ENCODE measurements at regions not wholly inside any gene's neighbourhood (a gene's known extent, or its start where the extent isn't known, plus 50 kb on each side); places are given as distances from the start of the nearest gene placed in this dataset.
A peak's percentile ranks its signal among the peaks of the same experiment; 100 is the strongest.

- DNase-seq (ENCODE audit: low spot score): no peak
- peaks cover 8% of the 10 kb centered on the region for H3K4me1 Mint-ChIP-seq (ENCODE audit: low read depth)
- no peaks in the 10 kb centered on the region for H3K36me3 Mint-ChIP-seq (ENCODE audit: low read depth)
- H3K9me3 Mint-ChIP-seq (ENCODE audit: low read depth): no peaks in the 10 kb centered on the region
- H3K27ac Mint-ChIP-seq (ENCODE audit: unreplicated experiment): no peak overlapping the region
- H3K27me3 Mint-ChIP-seq (ENCODE audit: low read depth): no peaks in the 10 kb centered on the region
- no peak overlapping the region for H3K4me3 Mint-ChIP-seq (ENCODE audit: unreplicated experiment)
- no peak for TF ChIP-seq CTCF (IDR thresholded peaks at IDR 0.05)
Observed at GRCh38 chr1:117681901-117682250, 76.0 kb downstream of the TENT5C start.

DNA sequence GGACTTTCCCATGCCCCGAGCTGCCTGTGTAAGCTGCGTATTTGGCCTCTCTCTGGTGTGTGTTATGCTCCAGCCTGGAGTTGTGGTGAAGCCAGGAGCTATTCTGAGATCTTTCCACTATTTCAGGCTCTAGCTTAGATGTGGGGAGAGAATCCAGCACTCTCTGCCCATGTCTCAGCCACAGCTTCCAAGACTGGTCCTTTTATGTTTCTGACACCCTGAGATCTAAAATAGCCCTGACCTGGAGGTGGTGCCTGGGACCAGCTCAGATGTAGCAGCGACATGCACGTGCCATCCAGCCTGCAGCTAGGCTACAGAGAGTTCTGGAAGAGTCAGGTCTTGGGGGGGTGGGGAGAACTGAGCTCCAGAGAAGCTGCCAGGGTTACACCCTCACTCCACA lies 76.5 kb downstream of the TENT5C start:
- no peak for TF ChIP-seq CTCF (IDR thresholded peaks at IDR 0.05)
- no peak for DNase-seq (ENCODE audit: low spot score)
- H3K27me3 Mint-ChIP-seq (ENCODE audit: low read depth): no peaks in the 10 kb centered on the region
- H3K27ac Mint-ChIP-seq (ENCODE audit: unreplicated experiment): peak overlapping the region; percentile 41
- H3K9me3 Mint-ChIP-seq (ENCODE audit: low read depth): no peaks in the 10 kb centered on the region
- no peak overlapping the region for H3K4me3 Mint-ChIP-seq (ENCODE audit: unreplicated experiment)
- H3K36me3 Mint-ChIP-seq (ENCODE audit: low read depth): no peaks in the 10 kb centered on the region
- peaks cover 10% of the 10 kb centered on the region for H3K4me1 Mint-ChIP-seq (ENCODE audit: low read depth)

- Mint-ChIP-seq H3K36me3 (ENCODE audit: low read depth) (no peaks in the 10 kb centered on the region), H3K27me3 (ENCODE audit: low read depth) (no peaks in the 10 kb centered on the region), H3K4me1 (ENCODE audit: low read depth) (peaks cover 6% of the 10 kb centered on the region), H3K27ac (ENCODE audit: unreplicated experiment) (no peak overlapping the region), H3K4me3 (ENCODE audit: unreplicated experiment) (no peak overlapping the region), H3K9me3 (ENCODE audit: low read depth) (no peaks in the 10 kb centered on the region)
- no peak for TF ChIP-seq CTCF (IDR thresholded peaks at IDR 0.05)
- no peak for DNase-seq (ENCODE audit: low spot score)
Observed at GRCh38 chr1:117683571-117684285, 77.9 kb downstream of the TENT5C start.

DNA sequence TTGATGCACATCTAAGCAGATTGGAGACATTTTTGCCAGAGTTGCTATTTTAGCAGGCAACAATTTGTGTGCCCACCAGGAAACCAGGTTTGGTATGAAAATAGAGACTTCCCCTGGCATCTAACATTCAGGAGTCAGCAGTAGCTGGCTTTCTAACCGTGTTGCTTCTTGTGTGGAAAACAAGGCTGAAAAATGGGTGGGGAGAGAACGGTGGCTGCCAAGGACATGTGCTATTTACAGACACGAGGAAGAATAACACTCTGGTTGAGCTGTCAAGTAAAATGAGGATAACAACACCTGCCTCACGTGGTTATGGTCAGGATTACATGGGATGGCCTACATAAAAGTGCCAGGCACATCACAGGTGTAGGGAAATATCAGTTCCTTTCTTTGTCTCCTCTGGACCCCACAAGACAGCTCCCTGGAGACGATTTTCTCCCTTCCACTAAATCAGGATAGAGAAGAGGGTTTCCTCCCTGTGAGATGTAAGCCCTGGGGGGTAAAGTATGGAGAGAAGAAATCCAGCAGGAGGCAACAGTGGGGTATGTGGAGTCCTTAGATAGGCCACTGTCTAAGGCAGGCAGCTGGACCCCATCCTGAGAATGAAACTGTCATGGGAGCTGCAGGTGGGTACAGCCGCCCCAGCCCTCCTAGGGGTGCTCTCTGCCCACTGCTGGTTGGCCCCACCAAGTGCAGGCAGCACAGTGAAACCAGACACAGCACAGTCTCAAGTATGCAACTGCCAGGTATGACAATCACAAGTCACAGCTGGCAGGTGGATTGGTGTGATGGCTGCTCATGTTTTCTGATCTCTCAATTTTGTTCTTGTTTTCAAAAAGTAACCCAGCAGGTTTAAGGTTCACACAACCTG lies 80.3 kb downstream of the TENT5C start:
- Mint-ChIP-seq H3K4me3 (ENCODE audit: unreplicated experiment) (no peak overlapping the region), H3K36me3 (ENCODE audit: low read depth) (no peaks in the 10 kb centered on the region), H3K27me3 (ENCODE audit: low read depth) (peaks cover 4% of the 10 kb centered on the region), H3K9me3 (ENCODE audit: low read depth) (no peaks in the 10 kb centered on the region), H3K27ac (ENCODE audit: unreplicated experiment) (no peak overlapping the region), H3K4me1 (ENCODE audit: low read depth) (peaks cover 6% of the 10 kb centered on the region)
- TF ChIP-seq CTCF (IDR thresholded peaks at IDR 0.05): no peak
- DNase-seq (ENCODE audit: low spot score): no peak

GRCh38 chr1:117686907-117687306 lies 81.1 kb downstream of the TENT5C start:
- Mint-ChIP-seq H3K27me3 (ENCODE audit: low read depth) (peaks cover 4% of the 10 kb centered on the region), H3K27ac (ENCODE audit: unreplicated experiment) (no peak overlapping the region), H3K36me3 (ENCODE audit: low read depth) (no peaks in the 10 kb centered on the region), H3K4me3 (ENCODE audit: unreplicated experiment) (no peak overlapping the region), H3K4me1 (ENCODE audit: low read depth) (peaks cover 6% of the 10 kb centered on the region), H3K9me3 (ENCODE audit: low read depth) (no peaks in the 10 kb centered on the region)
- no peak for TF ChIP-seq CTCF (IDR thresholded peaks at IDR 0.05)
- DNase-seq (ENCODE audit: low spot score): no peak
